Activated T-cell treated with anti-CD3 and anti-CD28 coated beads for 24 hours (primary cell): ENCODE measurements at regions not wholly inside any gene's neighbourhood (a gene's known extent, or its start where the extent isn't known, plus 50 kb on each side); places are given as distances from the start of the nearest gene placed in this dataset.
"Not testable (repeated sequence)": the region's sequence is repeated elsewhere in the genome, so short reads cannot be mapped to it uniquely, and the experiment has no call there.

Experiments
- DNase-seq: peaks from one replicate; pipeline ENCODE4 v3.0.0-alpha.2; 2020; ENCODE audit warnings: low read depth

GRCh38 chr6:134551245-134551960 is 233.5 kb upstream of the SGK1 start:
- no peak for DNase-seq

- no peak for DNase-seq
Measured at GRCh38 chr6:134550604-134551003, 232.7 kb upstream of the SGK1 start.

GRCh38 chr6:134549854-134550253 is 231.9 kb upstream of the SGK1 start:
- no peak for DNase-seq

- DNase-seq, result no peak
Measured at GRCh38 chr6:134546962-134547645, 229.2 kb upstream of the SGK1 start.

- DNase-seq, result no peak
Measured at GRCh38 chr6:134544737-134545136, 226.8 kb upstream of the SGK1 start.

GRCh38 chr6:134543128-134543527 is 225.2 kb upstream of the SGK1 start:
- no peak for DNase-seq

GRCh38 chr6:134541001-134541400 is 223.1 kb upstream of the SGK1 start:
- no peak for DNase-seq

- DNase-seq, result no peak
Measured at GRCh38 chr6:134539865-134540323, 222.0 kb upstream of the SGK1 start.

- not testable (repeated sequence) for DNase-seq
Measured at GRCh38 chr6:134537765-134538164, 219.9 kb upstream of the SGK1 start.

GRCh38 chr6:134537146-134537555 is 219.2 kb upstream of the SGK1 start:
- DNase-seq, result no peak

- DNase-seq, result no peak
Measured at GRCh38 chr6:134535831-134536230, 217.9 kb upstream of the SGK1 start.

- DNase-seq, result no peak
Measured at GRCh38 chr6:134534708-134535149, 216.8 kb upstream of the SGK1 start.

- no peak for DNase-seq
Measured at GRCh38 chr6:134533991-134534390, 216.1 kb upstream of the SGK1 start.

- no peak for DNase-seq
Measured at GRCh38 chr6:134532694-134533624, 215.0 kb upstream of the SGK1 start.

GRCh38 chr6:134531611-134532010 is 213.7 kb upstream of the SGK1 start:
- no peak for DNase-seq

- DNase-seq, result no peak
Measured at GRCh38 chr6:134531188-134531551, 213.3 kb upstream of the SGK1 start.

- DNase-seq, result no peak
Measured at GRCh38 chr6:134529921-134530320, 212.0 kb upstream of the SGK1 start.

- DNase-seq, result no peak
Measured at GRCh38 chr6:134529305-134529704, 211.4 kb upstream of the SGK1 start.

- DNase-seq, result no peak
Measured at GRCh38 chr6:134527108-134527787, 209.3 kb upstream of the SGK1 start.

- DNase-seq, result no peak
Measured at GRCh38 chr6:134525190-134525868, 207.4 kb upstream of the SGK1 start.

- no peak for DNase-seq
Measured at GRCh38 chr6:134523903-134524650, 206.2 kb upstream of the SGK1 start.
